ENCODE measurements at regions not wholly inside any gene's neighbourhood (a gene's known extent, or its start where the extent isn't known, plus 50 kb on each side); places are given as distances from the start of the nearest gene placed in this dataset.
A peak's percentile ranks its signal among the peaks of the same experiment; 100 is the strongest.

- DNase-seq (ENCODE audit: low read depth) = no peak
- no peak for TF ChIP-seq MAX (IDR thresholded peaks at IDR 0.05; ENCODE audit: low read depth, low read length)
- no peak for TF ChIP-seq POLR2A (IDR thresholded peaks at IDR 0.05; ENCODE audit: extremely low read depth, insufficient read length)
- TF ChIP-seq, protein P1, sequence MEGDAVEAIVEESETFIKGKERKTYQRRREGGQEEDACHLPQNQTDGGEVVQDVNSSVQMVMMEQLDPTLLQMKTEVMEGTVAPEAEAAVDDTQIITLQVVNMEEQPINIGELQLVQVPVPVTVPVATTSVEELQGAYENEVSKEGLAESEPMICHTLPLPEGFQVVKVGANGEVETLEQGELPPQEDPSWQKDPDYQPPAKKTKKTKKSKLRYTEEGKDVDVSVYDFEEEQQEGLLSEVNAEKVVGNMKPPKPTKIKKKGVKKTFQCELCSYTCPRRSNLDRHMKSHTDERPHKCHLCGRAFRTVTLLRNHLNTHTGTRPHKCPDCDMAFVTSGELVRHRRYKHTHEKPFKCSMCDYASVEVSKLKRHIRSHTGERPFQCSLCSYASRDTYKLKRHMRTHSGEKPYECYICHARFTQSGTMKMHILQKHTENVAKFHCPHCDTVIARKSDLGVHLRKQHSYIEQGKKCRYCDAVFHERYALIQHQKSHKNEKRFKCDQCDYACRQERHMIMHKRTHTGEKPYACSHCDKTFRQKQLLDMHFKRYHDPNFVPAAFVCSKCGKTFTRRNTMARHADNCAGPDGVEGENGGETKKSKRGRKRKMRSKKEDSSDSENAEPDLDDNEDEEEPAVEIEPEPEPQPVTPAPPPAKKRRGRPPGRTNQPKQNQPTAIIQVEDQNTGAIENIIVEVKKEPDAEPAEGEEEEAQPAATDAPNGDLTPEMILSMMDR (IDR thresholded peaks at IDR 0.05; ENCODE audit: low read depth, low read length) = no peak
- no peak for TF ChIP-seq MYC (IDR thresholded peaks at IDR 0.05; ENCODE audit: low read depth, low read length)
- no peak overlapping the region for H3K4me3 ChIP-seq (ENCODE audit: low read depth, low read length)
Observed at GRCh38 chr4:152259866-152260265, 276.0 kb downstream of the FBXW7 start.

DNA sequence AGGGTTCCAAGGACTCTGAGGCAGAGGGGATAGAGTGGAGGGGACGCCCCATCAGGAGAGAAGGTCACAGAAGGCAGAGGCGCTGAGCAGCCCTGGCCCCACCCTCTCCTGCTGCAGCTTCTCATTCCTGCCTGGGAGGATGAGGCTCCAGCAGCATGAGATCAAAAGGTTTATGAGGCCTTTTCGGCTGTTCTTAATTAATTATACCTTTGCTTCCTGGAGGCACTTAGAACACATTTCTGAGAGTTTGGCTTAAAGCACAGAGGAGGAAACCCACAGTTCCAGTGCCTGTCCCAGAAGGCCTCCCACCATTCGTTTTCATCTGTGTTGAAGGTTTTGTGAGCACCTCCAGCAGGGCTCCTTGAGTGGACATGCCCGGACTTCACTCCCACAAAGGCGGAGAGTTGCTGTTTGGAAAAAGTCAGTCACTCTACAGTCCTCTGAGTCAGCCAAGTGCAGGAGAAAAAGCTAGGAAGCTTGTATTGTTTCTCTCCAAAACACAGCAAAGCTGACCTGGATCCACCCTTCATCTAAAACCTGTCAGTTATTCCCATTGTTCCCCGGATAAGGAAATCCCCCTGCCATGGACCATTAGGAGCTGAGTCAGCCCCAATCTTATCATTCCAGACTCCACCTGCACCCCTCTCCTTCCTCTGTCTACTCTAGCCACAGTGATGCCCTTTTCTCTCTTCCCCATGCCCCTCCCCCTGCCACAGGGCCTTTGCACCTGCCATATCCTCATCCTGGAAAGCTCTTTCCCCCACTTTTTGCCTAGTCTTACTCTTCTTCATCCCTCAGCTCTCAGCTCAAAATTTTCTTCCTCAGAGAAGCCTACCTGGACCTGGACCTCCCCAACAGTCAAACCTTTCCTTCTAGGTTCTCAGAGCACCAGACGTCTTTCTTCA, 276.8 kb downstream of the FBXW7 start:
- no peak overlapping the region for H3K4me3 ChIP-seq (ENCODE audit: low read depth, low read length)
- TF ChIP-seq, protein P1 (IDR thresholded peaks at IDR 0.05; ENCODE audit: low read depth, low read length) = no peak
- TF ChIP-seq MYC (IDR thresholded peaks at IDR 0.05; ENCODE audit: low read depth, low read length) (no peak), MAX (IDR thresholded peaks at IDR 0.05; ENCODE audit: low read depth, low read length) (no peak), POLR2A (IDR thresholded peaks at IDR 0.05; ENCODE audit: extremely low read depth, insufficient read length) (no peak)
- DNase-seq (ENCODE audit: low read depth) = no peak

GRCh38 chr4:152258391-152258790, 277.5 kb downstream of the FBXW7 start:
- TF ChIP-seq MYC (IDR thresholded peaks at IDR 0.05; ENCODE audit: low read depth, low read length) = no peak
- no peak for TF ChIP-seq POLR2A (IDR thresholded peaks at IDR 0.05; ENCODE audit: extremely low read depth, insufficient read length)
- no peak overlapping the region for H3K4me3 ChIP-seq (ENCODE audit: low read depth, low read length)

DNA sequence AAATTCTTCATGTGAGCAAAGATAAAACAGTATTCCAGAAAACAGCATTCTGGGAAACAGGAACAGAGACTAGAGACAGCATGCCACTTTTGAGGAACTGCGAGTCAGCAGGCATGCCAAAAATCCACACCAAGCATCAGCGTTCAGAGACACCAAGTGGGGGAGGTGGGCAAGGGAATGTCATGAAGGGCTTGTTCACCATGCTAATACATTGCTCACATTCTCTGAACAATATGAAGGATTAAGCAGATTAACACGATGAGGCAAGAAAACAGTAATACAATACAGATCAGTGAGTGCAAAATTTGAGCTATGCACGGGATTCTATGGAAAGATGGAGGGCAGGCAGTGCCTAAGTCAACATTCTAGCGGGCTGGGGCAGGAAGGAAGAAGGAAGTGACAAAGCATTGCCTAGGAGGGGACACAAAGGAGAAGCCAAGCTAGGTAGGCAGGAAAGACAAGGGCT, 278.3 kb downstream of the FBXW7 start:
- DNase-seq (ENCODE audit: low read depth) = no peak
- TF ChIP-seq POLR2A (IDR thresholded peaks at IDR 0.05; ENCODE audit: extremely low read depth, insufficient read length) (no peak), MYC (IDR thresholded peaks at IDR 0.05; ENCODE audit: low read depth, low read length) (no peak), MAX (IDR thresholded peaks at IDR 0.05; ENCODE audit: low read depth, low read length) (no peak)
- TF ChIP-seq, protein P1 (IDR thresholded peaks at IDR 0.05; ENCODE audit: low read depth, low read length) = no peak
- H3K4me3 ChIP-seq (ENCODE audit: low read depth, low read length) = no peak overlapping the region

More at GRCh38 chr4:152258391-152258790, 277.5 kb downstream of the FBXW7 start:
- DNase-seq (ENCODE audit: low read depth) = peak; percentile 4

DNA sequence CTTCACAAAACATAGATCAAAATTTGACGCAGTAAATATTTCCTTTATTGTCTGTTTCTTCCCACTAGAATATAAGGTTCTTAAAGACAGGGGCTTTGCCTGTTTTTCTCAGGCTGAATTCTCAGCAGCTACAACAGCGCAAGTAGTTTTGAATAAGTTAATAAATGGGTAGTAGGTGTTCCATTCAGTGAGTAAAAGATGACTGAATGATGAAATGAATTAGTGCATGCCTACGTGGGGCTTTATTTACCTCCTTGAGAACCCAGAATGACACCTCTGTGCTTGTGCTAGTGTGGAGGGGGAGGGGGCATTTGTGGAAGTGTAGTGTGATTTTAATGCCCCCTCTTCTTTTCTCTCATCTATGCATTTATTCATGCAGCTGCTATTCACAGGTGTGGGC, 278.9 kb downstream of the FBXW7 start:
- TF ChIP-seq, protein P1 (IDR thresholded peaks at IDR 0.05; ENCODE audit: low read depth, low read length) = no peak
- TF ChIP-seq MAX (IDR thresholded peaks at IDR 0.05; ENCODE audit: low read depth, low read length) (no peak), MYC (IDR thresholded peaks at IDR 0.05; ENCODE audit: low read depth, low read length) (no peak), POLR2A (IDR thresholded peaks at IDR 0.05; ENCODE audit: extremely low read depth, insufficient read length) (no peak)
- DNase-seq (ENCODE audit: low read depth) = no peak
- no peak overlapping the region for H3K4me3 ChIP-seq (ENCODE audit: low read depth, low read length)

DNA sequence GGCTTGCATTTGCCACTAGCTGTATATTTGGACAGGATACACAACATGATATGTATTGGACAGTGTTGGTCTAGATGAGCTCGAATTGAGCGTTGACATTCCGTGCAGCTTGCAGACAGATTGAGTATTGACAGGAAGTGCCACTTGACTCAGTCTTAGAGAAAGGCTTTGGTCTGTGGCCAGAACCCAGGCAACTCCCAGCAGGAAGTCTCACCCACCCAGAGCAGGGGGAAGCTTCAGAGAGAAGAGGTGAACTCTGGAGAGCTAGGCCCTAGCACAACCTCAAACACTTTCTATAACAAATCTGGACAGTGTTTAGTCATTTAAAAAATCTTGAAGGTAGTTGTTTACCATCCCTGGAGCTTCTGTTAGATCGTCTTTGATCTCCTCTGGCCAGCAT, 280.5 kb downstream of the FBXW7 start:
- no peak overlapping the region for H3K4me3 ChIP-seq (ENCODE audit: low read depth, low read length)
- no peak for TF ChIP-seq MYC (IDR thresholded peaks at IDR 0.05; ENCODE audit: low read depth, low read length)
- DNase-seq (ENCODE audit: low read depth) = peak; percentile 52

All from NB4 (cell line).